GM23248 (cell line): ENCODE measurements at regions not wholly inside any gene's neighbourhood (a gene's known extent, or its start where the extent isn't known, plus 50 kb on each side); places are given as distances from the start of the nearest gene placed in this dataset.

ENCODE experiments used
- EZH2 ChIP-seq: fragments of 200-600 bp; sonication (generic); IDR thresholded peaks from 2 replicates; pipeline ENCODE4 v1.6.1; 2018; ENCODE audit warnings: antibody characterized with exemption, mild to moderate bottlenecking; ENCODE audit not compliant: insufficient read depth, poor library complexity, severe bottlenecking
- EZH2phosphoT487 ChIP-seq: fragments of 200-600 bp; sonication (generic); IDR thresholded peaks from 2 replicates; pipeline ENCODE4 v1.6.1; 2018; ENCODE audit warnings: antibody characterized with exemption, moderate library complexity, mild to moderate bottlenecking, low read depth; ENCODE audit not compliant: insufficient read depth

GRCh38 chr18:28712796-28713425 is 536.0 kb upstream of the CDH2 start:
- TF ChIP-seq EZH2 (no peak), EZH2phosphoT487 (no peak)
